IMR-90 (cell line): ENCODE measurements at regions not wholly inside any gene's neighbourhood (a gene's known extent, or its start where the extent isn't known, plus 50 kb on each side); places are given as distances from the start of the nearest gene placed in this dataset.

Experiments
- ELK1 ChIP-seq: fragments of 150-350 bp; IDR thresholded peaks from 2 replicates; pipeline ENCODE4 v1.6.1; 2016; ENCODE audit warnings: low read depth, mild to moderate bottlenecking, low read length, moderate library complexity, borderline replicate concordance
- MAZ ChIP-seq: IDR thresholded peaks from 2 replicates; pipeline ENCODE4 v1.6.1; 2012; ENCODE audit warnings: low read depth, mild to moderate bottlenecking, low read length, improper control_type of control experiment, moderate library complexity, borderline replicate concordance
- MXI1 ChIP-seq: IDR thresholded peaks from 2 replicates; pipeline ENCODE4 v1.6.1; 2012; ENCODE audit warnings: low read depth, mild to moderate bottlenecking, low read length, moderate library complexity, borderline replicate concordance
- POLR2A ChIP-seq: IDR thresholded peaks from 2 replicates; pipeline ENCODE4 v1.6.1; 2012; ENCODE audit warnings: mild to moderate bottlenecking, low read depth, low read length
- TF ChIP-seq, protein P1 (sequence below): conservative IDR thresholded peaks from 2 replicates; pipeline ENCODE4 v1.5.1; 2012; ENCODE audit warnings: mild to moderate bottlenecking, low read depth, low read length, improper control_type of control experiment

DNA sequence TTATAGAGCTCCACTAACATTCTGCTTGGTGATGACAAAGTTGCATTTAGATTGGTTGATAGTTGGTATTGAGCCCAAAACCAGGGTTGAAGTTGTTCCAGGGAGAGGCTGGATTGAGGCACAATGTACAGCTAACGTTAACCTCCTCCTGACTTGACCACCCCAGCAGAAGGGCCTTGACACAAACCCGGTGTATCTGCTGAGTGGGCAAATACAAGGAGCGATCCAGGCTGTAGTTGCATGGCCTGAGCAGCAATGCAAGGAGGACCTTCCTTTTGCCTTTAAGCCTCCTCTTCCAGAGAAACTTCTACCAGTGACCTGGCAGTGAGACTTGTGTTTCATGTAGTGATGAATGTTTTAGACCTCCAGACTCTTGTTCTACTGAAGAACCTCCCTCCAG lies 66.2 kb upstream of the GAS1 start:
- TF ChIP-seq MXI1 (no peak), MAZ (no peak), ELK1 (no peak), POLR2A (no peak)
- TF ChIP-seq, protein P1, sequence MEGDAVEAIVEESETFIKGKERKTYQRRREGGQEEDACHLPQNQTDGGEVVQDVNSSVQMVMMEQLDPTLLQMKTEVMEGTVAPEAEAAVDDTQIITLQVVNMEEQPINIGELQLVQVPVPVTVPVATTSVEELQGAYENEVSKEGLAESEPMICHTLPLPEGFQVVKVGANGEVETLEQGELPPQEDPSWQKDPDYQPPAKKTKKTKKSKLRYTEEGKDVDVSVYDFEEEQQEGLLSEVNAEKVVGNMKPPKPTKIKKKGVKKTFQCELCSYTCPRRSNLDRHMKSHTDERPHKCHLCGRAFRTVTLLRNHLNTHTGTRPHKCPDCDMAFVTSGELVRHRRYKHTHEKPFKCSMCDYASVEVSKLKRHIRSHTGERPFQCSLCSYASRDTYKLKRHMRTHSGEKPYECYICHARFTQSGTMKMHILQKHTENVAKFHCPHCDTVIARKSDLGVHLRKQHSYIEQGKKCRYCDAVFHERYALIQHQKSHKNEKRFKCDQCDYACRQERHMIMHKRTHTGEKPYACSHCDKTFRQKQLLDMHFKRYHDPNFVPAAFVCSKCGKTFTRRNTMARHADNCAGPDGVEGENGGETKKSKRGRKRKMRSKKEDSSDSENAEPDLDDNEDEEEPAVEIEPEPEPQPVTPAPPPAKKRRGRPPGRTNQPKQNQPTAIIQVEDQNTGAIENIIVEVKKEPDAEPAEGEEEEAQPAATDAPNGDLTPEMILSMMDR: no peak
